ENCODE measurements at regions not wholly inside any gene's neighbourhood (a gene's known extent, or its start where the extent isn't known, plus 50 kb on each side); places are given as distances from the start of the nearest gene placed in this dataset.
A peak's percentile ranks its signal among the peaks of the same experiment; 100 is the strongest.

- DNase-seq: no peak
Observed at GRCh38 chr18:24677011-24677410, 216.6 kb downstream of the HRH4 start.

- no peak for DNase-seq
Observed at GRCh38 chr18:24678107-24678506, 217.7 kb downstream of the HRH4 start.

- DNase-seq: no peak
Observed at GRCh38 chr18:24678626-24679025, 218.2 kb downstream of the HRH4 start.

- no peak for DNase-seq
Observed at GRCh38 chr18:24679062-24679461, 218.6 kb downstream of the HRH4 start.

- DNase-seq: no peak
Observed at GRCh38 chr18:24683925-24684324, 223.5 kb downstream of the HRH4 start.

- DNase-seq: no peak
Observed at GRCh38 chr18:24685254-24685959, 225.0 kb downstream of the HRH4 start.

GRCh38 chr18:24695168-24695567 is 234.7 kb downstream of the HRH4 start:
- no peak for DNase-seq

- no peak for DNase-seq
Observed at GRCh38 chr18:24702001-24702515, 241.6 kb downstream of the HRH4 start.

GRCh38 chr18:24703316-24703715 is 242.9 kb downstream of the HRH4 start:
- DNase-seq: no peak

- DNase-seq: no peak
Observed at GRCh38 chr18:24704946-24705630, 244.7 kb downstream of the HRH4 start.

GRCh38 chr18:24710474-24710873 is 250.0 kb downstream of the HRH4 start:
- no peak for DNase-seq

GRCh38 chr18:24719791-24720190 is 259.4 kb downstream of the HRH4 start:
- no peak for DNase-seq

GRCh38 chr18:24721388-24721787 is 261.0 kb downstream of the HRH4 start:
- DNase-seq: no peak

- no peak for DNase-seq
Observed at GRCh38 chr18:24725644-24726415, 265.4 kb downstream of the HRH4 start.

- peak; percentile 73 for DNase-seq
Observed at GRCh38 chr18:24726727-24727492, 266.5 kb downstream of the HRH4 start.

GRCh38 chr18:24727685-24728084 is 267.2 kb downstream of the HRH4 start:
- DNase-seq: no peak

GRCh38 chr18:24731158-24731557 is 270.7 kb downstream of the HRH4 start:
- no peak for DNase-seq

- no peak for DNase-seq
Observed at GRCh38 chr18:24731981-24732380, 271.5 kb downstream of the HRH4 start.

GRCh38 chr18:24734058-24734457 is 273.6 kb downstream of the HRH4 start:
- DNase-seq: peak; percentile 67

GRCh38 chr18:24735624-24736231 is 275.3 kb downstream of the HRH4 start:
- DNase-seq: no peak

GRCh38 chr18:24736662-24737330 is 276.4 kb downstream of the HRH4 start:
- DNase-seq: no peak

GRCh38 chr18:24740829-24741228 is 280.4 kb downstream of the HRH4 start:
- no peak for DNase-seq
